ENCODE measurements at regions not wholly inside any gene's neighbourhood (a gene's known extent, or its start where the extent isn't known, plus 50 kb on each side); places are given as distances from the start of the nearest gene placed in this dataset.

- no peak for DNase-seq (ENCODE audit: low read depth)
Measured at GRCh38 chr5:169354263-169354662, 53.3 kb upstream of the SLIT3 start.

- DNase-seq (ENCODE audit: low read depth) = no peak
Measured at GRCh38 chr5:169352901-169353300, 52.0 kb upstream of the SLIT3 start.

- no peak for DNase-seq (ENCODE audit: low read depth)
Measured at GRCh38 chr5:169351721-169352120, 50.8 kb upstream of the SLIT3 start.

- DNase-seq (ENCODE audit: low read depth) = peak; percentile 24
Measured at GRCh38 chr5:169350759-169351240, 49.9 kb upstream of the SLIT3 start.
